Smooth muscle cell (in vitro differentiated cells): ENCODE measurements at regions not wholly inside any gene's neighbourhood (a gene's known extent, or its start where the extent isn't known, plus 50 kb on each side); places are given as distances from the start of the nearest gene placed in this dataset.
A peak's percentile ranks its signal among the peaks of the same experiment; 100 is the strongest.

Experiments
- DNase-seq: peaks from one replicate; lab custom pipeline; 2025; ENCODE audit not compliant: unreplicated experiment; lab: John Stamatoyannopoulos, UW
- H2AFZ ChIP-seq: fragments of 200-600 bp; sonication (generic); 2 replicates; pipeline ENCODE4 v1.6.0; 2016; ENCODE audit warnings: antibody characterized with exemption, low read depth, mild to moderate bottlenecking
- H3F3A ChIP-seq: fragments of 200-600 bp; sonication (generic); 2 replicates; pipeline ENCODE4 v1.6.0; 2017; ENCODE audit warnings: antibody characterized with exemption, low read depth
- H3K27ac ChIP-seq: fragments of 200-600 bp; sonication (generic); 2 replicates; pipeline ENCODE4 v1.5.1; 2016; ENCODE audit warnings: low read depth, mild to moderate bottlenecking
- H3K27me3 ChIP-seq: fragments of 200-600 bp; sonication (generic); 2 replicates; pipeline ENCODE4 v1.6.1; 2016; ENCODE audit warnings: low read depth, mild to moderate bottlenecking
- H3K36me3 ChIP-seq: fragments of 200-600 bp; sonication (generic); 2 replicates; pipeline ENCODE4 v1.5.1; 2016; ENCODE audit warnings: low read depth
- H3K4me1 ChIP-seq: fragments of 200-600 bp; sonication (generic); 2 replicates; pipeline ENCODE4 v1.5.1; 2016; ENCODE audit warnings: low read depth
- H3K4me2 ChIP-seq: fragments of 200-600 bp; sonication (generic); 2 replicates; pipeline ENCODE4 v1.6.0; 2016; ENCODE audit warnings: mild to moderate bottlenecking
- H3K4me3 ChIP-seq: fragments of 200-600 bp; sonication (generic); 2 replicates; pipeline ENCODE4 v1.5.1; 2016; ENCODE audit warnings: mild to moderate bottlenecking
- H3K79me2 ChIP-seq: fragments of 200-600 bp; sonication (generic); 2 replicates; pipeline ENCODE4 v1.6.0; 2016; ENCODE audit warnings: low read depth, mild to moderate bottlenecking
- H3K9ac ChIP-seq: fragments of 200-600 bp; sonication (generic); 2 replicates; pipeline ENCODE4 v1.6.0; 2016; ENCODE audit warnings: low read depth
- H3K9me3 ChIP-seq: fragments of 200-600 bp; sonication (generic); replicated peaks from 2 replicates; pipeline ENCODE4 v1.5.1; 2016; ENCODE audit warnings: low read depth
- H4K20me1 ChIP-seq: fragments of 200-600 bp; sonication (generic); 2 replicates; pipeline ENCODE4 v1.6.0; 2016; ENCODE audit warnings: low read depth
- CTCF ChIP-seq: fragments of 200-600 bp; sonication (generic); IDR thresholded peaks from 2 replicates; pipeline ENCODE4 v1.5.1; 2017; ENCODE audit warnings: borderline replicate concordance, mild to moderate bottlenecking, antibody characterized with exemption; ENCODE audit not compliant: insufficient read depth, poor library complexity, severe bottlenecking
- WGBS: methylation state at CpG from one replicate; pipeline ENCODE4 v1.1.7; 2016; ENCODE audit warnings: low lambda C conversion rate; 5-methylcytosine and 5-hydroxymethylcytosine counted together

- no peaks in the 10 kb centered on the region for H3K79me2 ChIP-seq
- H3F3A ChIP-seq: peaks cover 14% of the 10 kb centered on the region
- no peak overlapping the region for H3K4me3 ChIP-seq
- no peaks in the 10 kb centered on the region for H3K9me3 ChIP-seq
- no peak overlapping the region for H3K4me2 ChIP-seq
- H3K4me1 ChIP-seq: peaks cover 10% of the 10 kb centered on the region
- no peaks in the 10 kb centered on the region for H3K27me3 ChIP-seq
- H3K36me3 ChIP-seq: no peaks in the 10 kb centered on the region
- no peak for DNase-seq
- no peak overlapping the region for H3K27ac ChIP-seq
- H2AFZ ChIP-seq: no peak overlapping the region
- no peaks in the 10 kb centered on the region for H4K20me1 ChIP-seq
- no peak overlapping the region for H3K9ac ChIP-seq
- no peak for TF ChIP-seq CTCF
- 92% methylated on average over 1 of the region's 1 CpG for WGBS
Measured at GRCh38 chr18:42619771-42620170, 495.7 kb downstream of the RIT2 start.

- Histone ChIP-seq H3K27me3 (no peaks in the 10 kb centered on the region), H3K9me3 (no peaks in the 10 kb centered on the region), H3K9ac (no peak overlapping the region), H2AFZ (peak overlapping the region; percentile 2), H3F3A (peaks cover 7% of the 10 kb centered on the region), H4K20me1 (no peaks in the 10 kb centered on the region), H3K4me1 (peaks cover 6% of the 10 kb centered on the region), H3K27ac (peak overlapping the region; percentile 30), H3K36me3 (no peaks in the 10 kb centered on the region), H3K4me3 (no peak overlapping the region), H3K79me2 (no peaks in the 10 kb centered on the region), H3K4me2 (peak overlapping the region; percentile 42)
- no peak for DNase-seq
- 36% methylated on average over 2 of the region's 2 CpGs for WGBS
- TF ChIP-seq CTCF: no peak
Measured at GRCh38 chr18:42620657-42621056, 494.8 kb downstream of the RIT2 start.

GRCh38 chr18:42623935-42624334 lies 491.6 kb downstream of the RIT2 start:
- Histone ChIP-seq H3F3A (peaks cover 5% of the 10 kb centered on the region), H2AFZ (no peak overlapping the region), H3K27ac (no peak overlapping the region), H3K79me2 (no peaks in the 10 kb centered on the region), H3K9me3 (no peaks in the 10 kb centered on the region), H3K4me1 (peaks cover 6% of the 10 kb centered on the region), H3K9ac (no peak overlapping the region), H3K4me3 (no peak overlapping the region), H3K4me2 (no peak overlapping the region), H3K36me3 (no peaks in the 10 kb centered on the region), H3K27me3 (no peaks in the 10 kb centered on the region), H4K20me1 (no peaks in the 10 kb centered on the region)
- no peak for DNase-seq
- TF ChIP-seq CTCF: no peak
- WGBS: 52% methylated on average over 4 of the region's 4 CpGs

GRCh38 chr18:42632801-42633200 lies 482.7 kb downstream of the RIT2 start:
- Histone ChIP-seq H3K79me2 (no peaks in the 10 kb centered on the region), H3K4me1 (no peaks in the 10 kb centered on the region), H3K27ac (no peak overlapping the region), H3K4me3 (no peak overlapping the region), H3K27me3 (no peaks in the 10 kb centered on the region), H3F3A (no peaks in the 10 kb centered on the region), H2AFZ (no peak overlapping the region), H3K9me3 (no peaks in the 10 kb centered on the region), H3K36me3 (no peaks in the 10 kb centered on the region), H4K20me1 (no peaks in the 10 kb centered on the region), H3K4me2 (no peak overlapping the region), H3K9ac (no peak overlapping the region)
- TF ChIP-seq CTCF: no peak
- 78% methylated on average over 1 of the region's 1 CpG for WGBS
- DNase-seq: no peak
